COLO668 (cell line): ENCODE measurements at regions not wholly inside any gene's neighbourhood (a gene's known extent, or its start where the extent isn't known, plus 50 kb on each side); places are given as distances from the start of the nearest gene placed in this dataset.

ENCODE experiments used
- DNase-seq: peaks from one replicate; lab custom pipeline; 2025; ENCODE audit not compliant: unreplicated experiment; lab: John Stamatoyannopoulos, UW

- no peak for DNase-seq
Measured at GRCh38 chr12:17695495-17695894, 394.5 kb downstream of the RERGL start.

- DNase-seq = no peak
Measured at GRCh38 chr12:17691369-17691768, 398.6 kb downstream of the RERGL start.

- no peak for DNase-seq
Measured at GRCh38 chr12:17680220-17680619, 409.8 kb downstream of the RERGL start.

- no peak for DNase-seq
Measured at GRCh38 chr12:17666641-17667324, 423.2 kb downstream of the RERGL start.

GRCh38 chr12:17665839-17666238 is 424.2 kb downstream of the RERGL start:
- DNase-seq = no peak

- no peak for DNase-seq
Measured at GRCh38 chr12:17661250-17661649, 428.7 kb downstream of the RERGL start.

GRCh38 chr12:17652436-17652835 is 437.6 kb downstream of the RERGL start:
- DNase-seq = no peak

GRCh38 chr12:17642340-17642650 is 447.7 kb downstream of the RERGL start:
- no peak for DNase-seq

- DNase-seq = no peak
Measured at GRCh38 chr12:17640615-17641014, 449.4 kb downstream of the RERGL start.

GRCh38 chr12:17618831-17619230 is 471.2 kb downstream of the RERGL start:
- DNase-seq = no peak

GRCh38 chr12:17609701-17610100 is 480.3 kb downstream of the RERGL start:
- DNase-seq = no peak

GRCh38 chr12:17609153-17609552 is 480.8 kb downstream of the RERGL start:
- no peak for DNase-seq

GRCh38 chr12:17595111-17595510 is 494.9 kb downstream of the RERGL start:
- DNase-seq = no peak

- DNase-seq = no peak
Measured at GRCh38 chr12:17593715-17594406, 496.1 kb downstream of the RERGL start.

GRCh38 chr12:17592472-17592871 is 497.5 kb downstream of the RERGL start:
- no peak for DNase-seq

- DNase-seq = no peak
Measured at GRCh38 chr12:17591005-17591681, 498.9 kb downstream of the RERGL start.

- peak; percentile 11 for DNase-seq
Measured at GRCh38 chr12:17588968-17589367, 501.0 kb downstream of the RERGL start.

GRCh38 chr12:17579205-17580026 is 510.6 kb downstream of the RERGL start:
- DNase-seq = peak; percentile 1

- DNase-seq = no peak
Measured at GRCh38 chr12:17577405-17577804, 512.6 kb downstream of the RERGL start.

- no peak for DNase-seq
Measured at GRCh38 chr12:17572250-17572649, 517.7 kb downstream of the RERGL start.

- no peak for DNase-seq
Measured at GRCh38 chr12:17571047-17571446, 518.9 kb downstream of the RERGL start.
